HUES64 (cell line): ENCODE measurements at regions not wholly inside any gene's neighbourhood (a gene's known extent, or its start where the extent isn't known, plus 50 kb on each side); places are given as distances from the start of the nearest gene placed in this dataset.

Experiments
- H3K27ac ChIP-seq: 2 replicates; pipeline ENCODE4 v1.7.0; 2013; ENCODE audit warnings: low read depth, low read length, inconsistent platforms
- H3K27me3 ChIP-seq: 2 replicates; pipeline ENCODE4 v1.6.1; 2013; ENCODE audit warnings: mild to moderate bottlenecking, low read length; ENCODE audit not compliant: insufficient read depth
- H3K36me3 ChIP-seq: 2 replicates; pipeline ENCODE4 v1.6.1; 2013; ENCODE audit warnings: mild to moderate bottlenecking, low read length; ENCODE audit not compliant: insufficient read depth
- H3K4me1 ChIP-seq: 2 replicates; pipeline ENCODE4 v1.6.1; 2013; ENCODE audit warnings: mild to moderate bottlenecking, low read length, moderate library complexity; ENCODE audit not compliant: insufficient read depth
- H3K4me3 ChIP-seq: 2 replicates; pipeline ENCODE4 v1.5.1; 2013; ENCODE audit warnings: mild to moderate bottlenecking, low read length, moderate library complexity
- H3K9ac ChIP-seq: 2 replicates; pipeline ENCODE4 v1.6.1; 2013; ENCODE audit warnings: mild to moderate bottlenecking, low read depth, low read length
- H3K9me3 ChIP-seq: 2 replicates; pipeline ENCODE4 v1.6.1; 2013; ENCODE audit warnings: low read depth, low read length; ENCODE audit not compliant: insufficient read depth
- WGBS: fragments of 150-250, 120-280 bp; methylation state at CpG from one replicate; pipeline ENCODE4 v1.1.7; 2013; ENCODE audit warnings: missing lambda C conversion rate; 5-methylcytosine and 5-hydroxymethylcytosine counted together

GRCh38 chr2:56510610-56511009 lies 326.8 kb downstream of the CCDC85A start:
- no peaks in the 10 kb centered on the region for H3K27me3 ChIP-seq
- no peaks in the 10 kb centered on the region; the same call in 1 of the 2 replicates for H3K9me3 ChIP-seq
- no peaks in the 10 kb centered on the region for H3K36me3 ChIP-seq
- no peak overlapping the region for H3K4me3 ChIP-seq
- no peak overlapping the region for H3K9ac ChIP-seq
- H3K4me1 ChIP-seq = no peaks in the 10 kb centered on the region
- WGBS = 100% methylated on average over 2 of the region's 2 CpGs
- no peak overlapping the region for H3K27ac ChIP-seq

- H3K4me1 ChIP-seq = no peaks in the 10 kb centered on the region
- H3K27me3 ChIP-seq = no peaks in the 10 kb centered on the region
- H3K27ac ChIP-seq = no peak overlapping the region
- no peaks in the 10 kb centered on the region for H3K36me3 ChIP-seq
- H3K9ac ChIP-seq = no peak overlapping the region
- H3K9me3 ChIP-seq = no peaks in the 10 kb centered on the region; the same call in 1 of the 2 replicates
- no peak overlapping the region for H3K4me3 ChIP-seq
These were observed 331.6 kb downstream of the CCDC85A start for GRCh38 chr2:56515399-56515798.

DNA sequence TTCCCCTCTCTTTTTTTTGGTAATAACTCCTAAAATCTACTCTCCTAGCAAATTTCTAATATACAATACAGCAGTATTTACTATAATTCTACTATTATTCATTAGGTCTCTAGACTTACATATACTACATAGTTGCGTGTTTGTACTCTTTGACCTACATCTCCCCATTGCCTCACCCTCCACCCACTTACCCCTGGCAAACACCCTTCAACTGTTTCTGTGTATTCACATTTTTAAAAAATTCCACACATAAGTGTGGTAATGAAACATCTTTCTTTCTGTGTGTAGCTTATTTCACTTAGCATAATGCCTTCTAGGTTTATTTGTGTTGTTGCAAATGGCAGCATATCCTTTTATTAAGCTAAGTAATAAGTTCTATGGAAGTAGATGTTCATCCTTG lies 336.0 kb downstream of the CCDC85A start:
- Histone ChIP-seq H3K4me1 (no peaks in the 10 kb centered on the region), H3K27ac (no peak overlapping the region), H3K4me3 (no peak overlapping the region), H3K9ac (no peak overlapping the region), H3K27me3 (no peaks in the 10 kb centered on the region), H3K36me3 (no peaks in the 10 kb centered on the region), H3K9me3 (no peaks in the 10 kb centered on the region)
- 90% methylated on average over 1 of the region's 1 CpG for WGBS

- H3K27me3 ChIP-seq = no peaks in the 10 kb centered on the region
- 89% methylated on average over 5 of the region's 5 CpGs for WGBS
- H3K9me3 ChIP-seq = no peaks in the 10 kb centered on the region
- no peak overlapping the region for H3K27ac ChIP-seq
- H3K4me3 ChIP-seq = no peak overlapping the region
- H3K36me3 ChIP-seq = no peaks in the 10 kb centered on the region
- no peaks in the 10 kb centered on the region for H3K4me1 ChIP-seq
- H3K9ac ChIP-seq = no peak overlapping the region
These were observed 338.9 kb downstream of the CCDC85A start for GRCh38 chr2:56522605-56523089.

DNA sequence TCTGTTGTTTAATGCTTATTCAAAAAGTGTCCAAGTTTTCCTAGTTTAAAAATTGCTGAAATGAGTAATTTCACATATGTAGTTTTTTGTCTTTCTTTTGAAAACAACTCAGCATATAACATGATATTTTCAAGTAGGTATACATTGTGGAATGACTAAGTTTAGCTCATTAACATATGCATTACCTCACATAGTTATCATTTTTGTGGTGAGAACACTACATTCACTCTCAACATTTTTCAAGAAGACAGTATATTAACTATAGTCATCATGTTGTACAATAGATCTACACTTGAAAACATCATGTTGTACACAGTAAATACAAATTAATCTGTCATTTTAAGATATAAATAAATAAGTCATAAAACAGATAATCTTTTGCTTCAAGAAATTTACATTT lies 340.0 kb downstream of the CCDC85A start:
- Histone ChIP-seq H3K9ac (no peak overlapping the region), H3K27me3 (no peaks in the 10 kb centered on the region), H3K4me3 (no peak overlapping the region), H3K4me1 (no peaks in the 10 kb centered on the region), H3K9me3 (no peaks in the 10 kb centered on the region), H3K27ac (no peak overlapping the region), H3K36me3 (no peaks in the 10 kb centered on the region)

DNA sequence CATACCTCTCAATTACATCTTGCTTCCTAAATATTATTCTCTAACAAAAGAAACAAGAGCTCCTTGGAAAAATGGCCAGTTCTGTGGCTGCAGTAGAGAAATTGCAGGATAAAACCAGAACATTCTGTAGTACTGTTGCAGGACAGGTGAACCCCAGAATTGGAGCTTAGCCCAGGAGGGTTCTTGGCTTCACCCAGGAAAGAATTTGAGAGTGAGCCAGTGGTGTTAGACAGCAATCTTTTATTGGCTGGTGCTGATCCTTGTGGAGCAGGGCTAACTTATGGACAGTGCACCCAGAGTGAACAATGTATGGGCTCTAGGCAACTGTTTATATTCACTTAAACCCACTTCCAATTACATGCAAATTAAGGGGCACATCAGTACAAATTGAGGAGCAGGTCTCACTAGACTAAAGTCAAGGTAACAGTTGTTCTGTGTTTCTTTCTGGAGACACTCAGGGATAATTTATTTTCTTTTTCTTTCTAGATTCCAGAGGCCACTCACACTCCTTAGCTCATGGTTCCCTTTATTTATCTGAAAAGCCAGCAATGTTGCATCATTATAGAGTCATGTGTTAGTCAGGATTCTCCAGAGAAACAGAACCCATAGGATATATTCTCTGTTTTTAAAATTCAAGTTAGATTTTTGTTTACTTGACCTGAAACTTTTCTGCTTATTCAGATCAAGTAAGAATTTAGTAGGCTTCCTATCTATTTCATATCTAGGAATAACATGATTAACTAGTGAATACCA lies 348.1 kb downstream of the CCDC85A start:
- no peaks in the 10 kb centered on the region for H3K27me3 ChIP-seq
- no peak overlapping the region for H3K27ac ChIP-seq
- H3K4me3 ChIP-seq = no peak overlapping the region
- H3K4me1 ChIP-seq = 0 out of 2 replicates have a peak, but pooled peaks cover 3% of the 10 kb centered on the region
- no peaks in the 10 kb centered on the region for H3K36me3 ChIP-seq
- no peak overlapping the region for H3K9ac ChIP-seq
- H3K9me3 ChIP-seq = no peaks in the 10 kb centered on the region

- Histone ChIP-seq H3K4me1 (0 out of 2 replicates have a peak, but pooled peaks cover 3% of the 10 kb centered on the region), H3K4me3 (no peak overlapping the region), H3K9me3 (no peaks in the 10 kb centered on the region), H3K36me3 (no peaks in the 10 kb centered on the region), H3K27me3 (no peaks in the 10 kb centered on the region), H3K9ac (no peak overlapping the region), H3K27ac (no peak overlapping the region)
- WGBS = 98% methylated on average over 2 of the region's 2 CpGs
These were observed 350.5 kb downstream of the CCDC85A start for GRCh38 chr2:56534321-56534720.

DNA sequence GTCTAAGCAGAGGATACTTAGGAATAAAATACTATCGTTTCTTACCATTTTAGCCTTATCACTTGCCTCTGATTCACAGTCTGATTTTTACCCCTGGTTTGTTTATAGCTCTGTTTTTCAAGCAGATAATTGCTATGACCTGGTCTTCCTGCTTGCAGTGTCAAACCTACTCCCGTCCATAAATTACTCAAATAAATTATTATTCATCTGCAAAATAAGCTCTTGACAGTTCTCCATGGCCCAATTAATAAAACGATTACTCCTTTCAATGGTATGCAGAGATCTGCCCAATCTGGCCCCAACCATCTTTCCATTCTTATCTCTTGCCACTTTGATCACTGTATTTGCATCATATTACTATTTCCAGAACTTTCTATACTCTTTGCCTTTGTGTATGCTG lies 354.0 kb downstream of the CCDC85A start:
- WGBS = 85% methylated on average over 3 of the region's 3 CpGs
- no peak overlapping the region for H3K9ac ChIP-seq

DNA sequence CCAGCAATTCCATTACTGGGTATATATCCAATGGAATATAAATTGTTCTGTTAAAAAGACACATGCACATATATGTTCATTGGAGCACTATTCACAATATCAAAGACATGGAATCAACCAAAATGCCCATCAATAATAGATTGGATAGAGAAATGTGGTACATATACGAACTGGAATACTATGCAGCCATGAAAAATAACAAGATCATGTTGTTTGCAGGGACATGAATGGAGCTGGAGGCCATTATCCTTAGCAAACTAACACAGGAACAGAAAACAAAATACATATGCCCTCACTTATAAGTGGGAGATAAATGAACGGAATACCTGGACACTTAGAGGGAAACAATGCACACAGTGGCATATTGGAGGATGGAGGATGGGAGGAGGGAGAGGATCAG lies 355.8 kb downstream of the CCDC85A start:
- no peak overlapping the region for H3K9ac ChIP-seq
- WGBS = 100% methylated on average over 1 of the region's 2 CpGs

More for the DNA sequence above, 354.0 kb downstream of the CCDC85A start:
- no peaks in the 10 kb centered on the region for H3K27me3 ChIP-seq
- H3K9me3 ChIP-seq = no peaks in the 10 kb centered on the region
- H3K27ac ChIP-seq = no peak overlapping the region
- H3K36me3 ChIP-seq = no peaks in the 10 kb centered on the region
- H3K4me3 ChIP-seq = no peak overlapping the region
- H3K4me1 ChIP-seq = 0 out of 2 replicates have a peak, but pooled peaks cover 3% of the 10 kb centered on the region

DNA sequence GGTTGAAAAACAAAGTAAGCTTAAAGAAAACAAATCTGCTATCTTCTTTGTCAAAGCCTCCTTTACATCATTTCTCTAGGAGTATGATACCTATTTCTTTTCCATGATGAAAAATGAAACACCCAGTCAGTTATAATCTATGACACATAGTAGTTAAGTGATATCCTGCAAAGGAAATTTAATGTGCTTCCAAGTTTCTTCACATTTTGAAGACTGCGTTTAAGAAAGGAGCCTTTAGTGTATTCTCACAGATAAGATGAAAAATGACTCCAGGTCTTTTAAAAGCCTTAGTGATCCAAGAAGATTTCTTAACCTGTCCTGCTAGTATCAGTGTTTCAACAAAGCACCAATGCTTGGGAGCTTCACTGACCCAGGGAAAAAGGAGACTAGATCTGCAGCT lies 356.7 kb downstream of the CCDC85A start:
- Histone ChIP-seq H3K36me3 (no peaks in the 10 kb centered on the region), H3K27me3 (no peaks in the 10 kb centered on the region), H3K9me3 (no peaks in the 10 kb centered on the region), H3K9ac (no peak overlapping the region), H3K4me3 (no peak overlapping the region), H3K4me1 (no peaks in the 10 kb centered on the region), H3K27ac (no peak overlapping the region)
- 47% methylated on average over 1 of the region's 1 CpG for WGBS

More for the DNA sequence above, 355.8 kb downstream of the CCDC85A start:
- H3K9me3 ChIP-seq = no peaks in the 10 kb centered on the region
- no peaks in the 10 kb centered on the region for H3K27me3 ChIP-seq
- H3K4me3 ChIP-seq = no peak overlapping the region
- no peak overlapping the region for H3K27ac ChIP-seq
- H3K4me1 ChIP-seq = no peaks in the 10 kb centered on the region
- H3K36me3 ChIP-seq = no peaks in the 10 kb centered on the region

GRCh38 chr2:56540916-56541315 lies 357.1 kb downstream of the CCDC85A start:
- no peaks in the 10 kb centered on the region for H3K36me3 ChIP-seq
- no peaks in the 10 kb centered on the region for H3K27me3 ChIP-seq
- no peak overlapping the region for H3K9ac ChIP-seq
- H3K4me1 ChIP-seq = no peaks in the 10 kb centered on the region
- H3K27ac ChIP-seq = no peak overlapping the region
- no peak overlapping the region for H3K4me3 ChIP-seq
- 47% methylated on average over 2 of the region's 4 CpGs for WGBS
- no peaks in the 10 kb centered on the region for H3K9me3 ChIP-seq

DNA sequence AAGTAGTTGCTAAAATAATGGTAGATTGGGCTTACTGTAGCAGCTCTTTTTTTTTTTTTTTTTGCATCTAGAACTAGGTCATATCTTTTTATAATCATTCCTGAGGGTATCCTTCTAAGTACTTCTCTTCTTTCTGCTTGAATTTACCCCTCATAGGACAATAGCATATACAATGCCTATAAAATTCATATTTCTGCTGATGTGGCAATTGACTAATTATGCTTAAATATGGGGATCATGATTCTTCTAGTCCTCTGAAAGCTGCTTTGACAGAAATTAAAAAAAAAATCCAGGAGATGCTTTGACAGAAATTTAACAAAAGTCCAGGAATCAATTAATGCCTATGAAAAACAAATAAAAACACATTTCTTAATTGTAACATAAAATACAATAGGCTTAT lies 358.4 kb downstream of the CCDC85A start:
- no peaks in the 10 kb centered on the region for H3K9me3 ChIP-seq
- H3K27ac ChIP-seq = no peak overlapping the region
- H3K27me3 ChIP-seq = no peaks in the 10 kb centered on the region
- no peaks in the 10 kb centered on the region for H3K36me3 ChIP-seq
- H3K9ac ChIP-seq = no peak overlapping the region
- H3K4me3 ChIP-seq = no peak overlapping the region
- H3K4me1 ChIP-seq = no peaks in the 10 kb centered on the region
